Peyer's patch (tissue), 4 donors: ENCODE measurements at regions not wholly inside any gene's neighbourhood (a gene's known extent, or its start where the extent isn't known, plus 50 kb on each side); places are given as distances from the start of the nearest gene placed in this dataset.

Experiments used
- DNase-seq, 3 donors: peaks; one replicate each; pipeline ENCODE4 v3.0.0-alpha.2; 2017 to 2019
- H3K27ac ChIP-seq, 4 donors: fragments of 200-600 bp; sonication (generic); one replicate each; pipeline ENCODE4 v1.5.1; 2016 to 2019
- H3K27me3 ChIP-seq, 2 donors: fragments of 200-600 bp; sonication (generic); one replicate each; pipeline ENCODE4 v1.5.1; 2019
- H3K36me3 ChIP-seq, 3 donors: fragments of 200-600 bp; sonication (generic); one replicate each; pipeline ENCODE4 v1.5.1; 2016 to 2019
- H3K4me1 ChIP-seq, 4 donors: fragments of 200-600 bp; sonication (generic); one replicate each; pipeline ENCODE4 v1.5.1; 2016 to 2019
- H3K4me3 ChIP-seq, 4 donors: fragments of 200-600 bp; sonication (generic); 1 replicate in 3 of 4; 2 replicates in 1 of 4; pipeline ENCODE4 v1.5.1; 2016 to 2019; ENCODE audit warnings: mild to moderate bottlenecking in 1 of 4
- H3K9me3 ChIP-seq, 4 donors: fragments of 200-600 bp; sonication (generic); one replicate each; pipeline ENCODE4 v1.5.1; 2016 to 2019; ENCODE audit warnings: mild to moderate bottlenecking in 1 of 4
- POLR2A ChIP-seq, 2 donors: fragments of 450-650 bp; IDR thresholded peaks; one replicate each; pipeline ENCODE4 v1.5.1; 2017; ENCODE audit warnings: antibody characterized with exemption in 2 of 2, mild to moderate bottlenecking in 2 of 2, moderate library complexity in 2 of 2
- TF ChIP-seq, protein P1 (sequence below), 6 experiments: fragments of 450-650 bp in 4 of 6; fragments of 200-600 bp in 2 of 6; sonication (generic) in 1 of 6; IDR thresholded peaks; one replicate each; pipeline ENCODE4 v1.5.1; 2017 to 2019; ENCODE audit warnings: antibody characterized with exemption in 6 of 6, mild to moderate bottlenecking in 3 of 6, moderate library complexity in 1 of 6

DNA sequence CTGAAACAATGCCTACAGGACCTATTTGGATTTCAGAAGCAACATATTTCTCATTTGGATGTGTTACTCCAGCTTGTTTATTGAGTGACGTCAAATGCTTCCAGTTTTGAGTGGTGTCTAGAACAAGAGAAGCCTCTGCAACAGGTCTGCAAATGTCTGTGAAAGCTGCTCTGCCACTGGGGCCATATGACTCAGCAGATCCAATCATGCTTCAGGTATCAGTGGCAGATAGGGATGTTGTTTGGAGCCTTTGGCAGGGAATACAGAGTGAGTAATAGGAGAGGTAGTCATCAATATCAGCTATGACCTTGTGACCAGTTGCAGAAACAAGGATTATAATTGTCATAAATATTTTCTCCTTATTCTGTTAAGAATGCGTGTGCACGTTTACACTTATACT lies 141.1 kb upstream of the ZXDA start:
- TF ChIP-seq, protein P1, sequence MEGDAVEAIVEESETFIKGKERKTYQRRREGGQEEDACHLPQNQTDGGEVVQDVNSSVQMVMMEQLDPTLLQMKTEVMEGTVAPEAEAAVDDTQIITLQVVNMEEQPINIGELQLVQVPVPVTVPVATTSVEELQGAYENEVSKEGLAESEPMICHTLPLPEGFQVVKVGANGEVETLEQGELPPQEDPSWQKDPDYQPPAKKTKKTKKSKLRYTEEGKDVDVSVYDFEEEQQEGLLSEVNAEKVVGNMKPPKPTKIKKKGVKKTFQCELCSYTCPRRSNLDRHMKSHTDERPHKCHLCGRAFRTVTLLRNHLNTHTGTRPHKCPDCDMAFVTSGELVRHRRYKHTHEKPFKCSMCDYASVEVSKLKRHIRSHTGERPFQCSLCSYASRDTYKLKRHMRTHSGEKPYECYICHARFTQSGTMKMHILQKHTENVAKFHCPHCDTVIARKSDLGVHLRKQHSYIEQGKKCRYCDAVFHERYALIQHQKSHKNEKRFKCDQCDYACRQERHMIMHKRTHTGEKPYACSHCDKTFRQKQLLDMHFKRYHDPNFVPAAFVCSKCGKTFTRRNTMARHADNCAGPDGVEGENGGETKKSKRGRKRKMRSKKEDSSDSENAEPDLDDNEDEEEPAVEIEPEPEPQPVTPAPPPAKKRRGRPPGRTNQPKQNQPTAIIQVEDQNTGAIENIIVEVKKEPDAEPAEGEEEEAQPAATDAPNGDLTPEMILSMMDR (IDR thresholded peaks at IDR 0.05), result no peak
- TF ChIP-seq POLR2A (IDR thresholded peaks at IDR 0.05), result no peak
- H3K27ac ChIP-seq, result no peak overlapping the region
- no peaks in the 10 kb centered on the region for H3K36me3 ChIP-seq

DNA sequence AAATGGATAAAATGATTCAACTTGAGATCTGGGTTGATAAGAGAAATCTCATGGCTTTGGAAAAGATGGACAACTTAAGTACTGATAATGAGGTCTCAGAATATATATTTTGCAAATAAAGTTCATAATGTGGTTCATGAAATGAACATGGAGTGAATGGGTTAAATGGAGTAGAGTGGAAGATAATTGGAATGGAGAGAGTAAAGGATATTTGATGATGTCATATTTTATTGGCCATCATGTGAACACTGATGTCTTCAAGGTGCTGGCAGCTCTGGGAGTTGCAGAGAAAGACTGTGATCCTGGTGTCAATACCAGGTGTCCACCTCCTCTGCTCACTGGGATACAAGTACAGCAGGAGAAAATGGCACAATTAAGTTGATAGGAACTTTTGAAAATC lies 133.9 kb upstream of the ZXDA start:
- Histone ChIP-seq H3K4me3 (no peak overlapping the region), H3K27me3 (no peaks in the 10 kb centered on the region), H3K36me3 (no peaks in the 10 kb centered on the region), H3K27ac (no peak overlapping the region), H3K4me1 (no peaks in the 10 kb centered on the region), H3K9me3 (no peaks in the 10 kb centered on the region)
- no peak for TF ChIP-seq POLR2A (IDR thresholded peaks at IDR 0.05)
- TF ChIP-seq, protein P1 (IDR thresholded peaks at IDR 0.05), result no peak
- DNase-seq, result no peak

More for the DNA sequence above, 141.1 kb upstream of the ZXDA start:
- no peak for DNase-seq
- Histone ChIP-seq H3K4me1 (no peaks in the 10 kb centered on the region), H3K4me3 (no peak overlapping the region), H3K27me3 (no peaks in the 10 kb centered on the region), H3K9me3 (no peaks in the 10 kb centered on the region)

DNA sequence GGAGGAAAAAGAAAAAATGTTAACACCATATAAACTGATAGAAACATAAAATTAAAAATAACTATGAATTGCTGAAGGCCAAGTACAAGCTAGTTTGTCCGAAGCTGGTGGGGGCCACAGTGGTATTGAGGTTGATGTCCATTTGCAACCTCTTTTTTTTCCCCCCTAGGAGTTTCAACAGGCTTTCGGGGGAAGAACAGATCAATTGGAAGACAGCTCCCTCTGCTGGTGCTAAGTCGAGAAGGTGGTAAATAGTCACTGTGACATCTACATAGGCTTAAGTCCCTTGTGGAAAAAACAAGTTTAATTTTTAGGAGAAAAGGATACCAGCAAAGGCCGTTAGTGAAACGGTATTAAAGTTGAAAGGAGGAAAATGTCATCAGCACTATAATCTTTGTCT lies 115.7 kb upstream of the ZXDA start:
- DNase-seq, result peak in 2 of 3 donors; percentile 39 to 63
- Histone ChIP-seq H3K4me1 (no peaks in the 10 kb centered on the region), H3K27ac (no peak overlapping the region), H3K36me3 (no peaks in the 10 kb centered on the region), H3K27me3 (no peaks in the 10 kb centered on the region), H3K4me3 (no peak overlapping the region), H3K9me3 (no peaks in the 10 kb centered on the region)
- no peak for TF ChIP-seq POLR2A (IDR thresholded peaks at IDR 0.05)
- TF ChIP-seq, protein P1 (IDR thresholded peaks at IDR 0.05), result peak in 4 of 6 experiments; percentile 11 to 38 (median 25)

DNA sequence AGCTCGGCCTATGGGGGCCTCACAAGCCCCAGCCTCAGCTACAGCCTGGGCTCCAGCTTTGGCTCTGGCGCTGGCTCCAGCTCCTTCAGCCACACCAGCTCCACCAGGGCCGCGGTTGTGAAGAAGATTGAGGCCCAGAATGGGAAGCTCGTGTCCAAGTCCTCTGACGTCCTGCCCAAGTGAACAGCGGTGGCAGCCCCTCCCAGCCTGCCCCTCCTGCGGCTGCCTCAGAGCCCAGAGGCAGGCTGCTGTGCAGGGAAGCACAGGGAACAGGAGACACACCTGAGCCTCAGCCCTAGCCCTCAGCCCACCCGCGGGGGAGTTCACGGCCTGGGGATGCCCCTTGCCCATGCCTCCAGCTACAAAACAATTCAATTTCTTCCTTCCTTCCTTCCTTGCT lies 75.7 kb upstream of the ZXDA start:
- Histone ChIP-seq H3K9me3 (no peaks in the 10 kb centered on the region), H3K27ac (no peak overlapping the region), H3K27me3 (no peaks in the 10 kb centered on the region), H3K36me3 (no peaks in the 10 kb centered on the region), H3K4me1 (no peaks in the 10 kb centered on the region), H3K4me3 (no peak overlapping the region)
- TF ChIP-seq, protein P1 (IDR thresholded peaks at IDR 0.05), result no peak
- no peak for TF ChIP-seq POLR2A (IDR thresholded peaks at IDR 0.05)
- DNase-seq, result no peak

- no peaks in the 10 kb centered on the region for H3K9me3 ChIP-seq
- TF ChIP-seq, protein P1 (IDR thresholded peaks at IDR 0.05), result no peak
- no peak for TF ChIP-seq POLR2A (IDR thresholded peaks at IDR 0.05)
- no peak overlapping the region for H3K27ac ChIP-seq
- no peak for DNase-seq
- H3K4me3 ChIP-seq, result no peak overlapping the region
- no peaks in the 10 kb centered on the region for H3K36me3 ChIP-seq
- no peaks in the 10 kb centered on the region for H3K4me1 ChIP-seq
- no peaks in the 10 kb centered on the region for H3K27me3 ChIP-seq
Measured at GRCh38 chrX:57984620-57985019, 74.4 kb upstream of the ZXDA start.

DNA sequence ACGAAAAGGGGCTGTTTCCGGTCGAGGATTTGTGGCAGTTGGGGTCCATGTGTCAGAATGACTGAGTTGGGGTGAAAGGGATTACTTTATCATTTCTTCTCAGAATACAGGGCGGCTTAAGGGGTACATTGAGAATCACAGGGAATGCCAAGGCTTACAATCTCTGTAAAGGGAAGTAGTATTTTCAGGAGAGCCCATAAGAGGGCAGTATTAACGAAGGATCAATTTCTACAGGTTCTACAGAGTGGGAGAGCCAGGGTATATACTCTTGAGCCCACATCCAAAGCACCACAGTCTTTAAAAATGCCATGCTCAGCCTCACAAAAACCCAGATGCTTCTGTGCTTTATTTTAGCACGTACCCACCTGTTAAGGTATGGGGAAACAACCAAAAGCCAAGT lies 67.7 kb upstream of the ZXDA start:
- Histone ChIP-seq H3K36me3 (no peaks in the 10 kb centered on the region), H3K4me3 (no peak overlapping the region), H3K27me3 (no peaks in the 10 kb centered on the region), H3K9me3 (no peaks in the 10 kb centered on the region), H3K4me1 (no peaks in the 10 kb centered on the region), H3K27ac (no peak overlapping the region)
- no peak for DNase-seq
- TF ChIP-seq, protein P1 (IDR thresholded peaks at IDR 0.05), result no peak
- no peak for TF ChIP-seq POLR2A (IDR thresholded peaks at IDR 0.05)
